ENCODE measurements at regions not wholly inside any gene's neighbourhood (a gene's known extent, or its start where the extent isn't known, plus 50 kb on each side); places are given as distances from the start of the nearest gene placed in this dataset.
"Not testable (repeated sequence)": the region's sequence is repeated elsewhere in the genome, so short reads cannot be mapped to it uniquely, and the experiment has no call there.

DNA sequence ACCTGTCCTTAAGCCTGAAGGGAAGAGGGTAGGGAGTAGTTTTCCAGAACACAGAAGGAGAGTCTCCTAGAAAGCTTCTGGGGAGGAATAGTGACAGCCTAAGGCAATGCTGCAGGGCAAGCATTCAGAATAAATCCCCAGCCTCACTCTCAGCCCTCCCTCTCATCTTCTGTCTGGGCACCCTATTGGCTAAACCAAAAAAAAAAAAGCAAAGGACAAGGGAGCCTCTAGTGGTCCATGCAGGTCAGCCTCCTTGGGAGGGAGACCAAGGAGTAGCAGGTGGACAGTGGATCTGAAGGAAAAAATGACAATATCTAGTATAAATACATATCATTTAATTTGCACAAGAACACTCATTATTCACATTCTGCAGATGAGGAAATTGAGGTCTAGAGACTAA, 168.3 kb downstream of the HINT1 start:
- TF ChIP-seq ELF4 (CRISPR knock-in tag; IDR thresholded peaks at IDR 0.05; ENCODE audit: low read depth); PRDM15 (CRISPR knock-in tag; IDR thresholded peaks at IDR 0.05): not testable (repeated sequence)
- TF ChIP-seq, protein P1, sequence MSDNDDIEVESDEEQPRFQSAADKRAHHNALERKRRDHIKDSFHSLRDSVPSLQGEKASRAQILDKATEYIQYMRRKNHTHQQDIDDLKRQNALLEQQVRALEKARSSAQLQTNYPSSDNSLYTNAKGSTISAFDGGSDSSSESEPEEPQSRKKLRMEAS (CRISPR knock-in tag; IDR thresholded peaks at IDR 0.05) = not testable (repeated sequence)
- TF ChIP-seq, protein P2, sequence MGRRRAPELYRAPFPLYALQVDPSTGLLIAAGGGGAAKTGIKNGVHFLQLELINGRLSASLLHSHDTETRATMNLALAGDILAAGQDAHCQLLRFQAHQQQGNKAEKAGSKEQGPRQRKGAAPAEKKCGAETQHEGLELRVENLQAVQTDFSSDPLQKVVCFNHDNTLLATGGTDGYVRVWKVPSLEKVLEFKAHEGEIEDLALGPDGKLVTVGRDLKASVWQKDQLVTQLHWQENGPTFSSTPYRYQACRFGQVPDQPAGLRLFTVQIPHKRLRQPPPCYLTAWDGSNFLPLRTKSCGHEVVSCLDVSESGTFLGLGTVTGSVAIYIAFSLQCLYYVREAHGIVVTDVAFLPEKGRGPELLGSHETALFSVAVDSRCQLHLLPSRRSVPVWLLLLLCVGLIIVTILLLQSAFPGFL (CRISPR knock-in tag; IDR thresholded peaks at IDR 0.05; ENCODE audit: borderline replicate concordance) = not testable (repeated sequence)
